ENCODE measurements at regions not wholly inside any gene's neighbourhood (a gene's known extent, or its start where the extent isn't known, plus 50 kb on each side); places are given as distances from the start of the nearest gene placed in this dataset.

DNA sequence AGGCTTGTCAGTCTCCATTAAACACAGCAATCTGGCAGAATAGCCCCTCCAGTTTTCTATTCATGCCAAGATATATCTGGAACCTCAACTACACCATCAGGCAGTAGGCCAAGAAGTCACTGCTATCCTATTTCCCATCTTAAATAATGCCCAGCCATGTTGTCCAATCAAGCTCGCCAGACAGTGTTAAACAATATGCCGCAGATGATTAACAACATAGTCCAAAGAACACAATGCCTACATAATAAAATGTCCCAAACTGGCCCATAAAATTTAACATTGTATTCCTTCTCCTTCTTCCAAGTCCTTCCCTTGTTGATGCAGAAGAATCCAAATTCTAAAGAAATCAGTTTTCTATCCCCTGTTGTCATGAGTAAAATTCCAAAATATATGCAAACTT is 427.4 kb upstream of the PPP2R3A start:
- TF ChIP-seq POLR2A (IDR thresholded peaks at IDR 0.05) = no peak
- TF ChIP-seq, protein P1, sequence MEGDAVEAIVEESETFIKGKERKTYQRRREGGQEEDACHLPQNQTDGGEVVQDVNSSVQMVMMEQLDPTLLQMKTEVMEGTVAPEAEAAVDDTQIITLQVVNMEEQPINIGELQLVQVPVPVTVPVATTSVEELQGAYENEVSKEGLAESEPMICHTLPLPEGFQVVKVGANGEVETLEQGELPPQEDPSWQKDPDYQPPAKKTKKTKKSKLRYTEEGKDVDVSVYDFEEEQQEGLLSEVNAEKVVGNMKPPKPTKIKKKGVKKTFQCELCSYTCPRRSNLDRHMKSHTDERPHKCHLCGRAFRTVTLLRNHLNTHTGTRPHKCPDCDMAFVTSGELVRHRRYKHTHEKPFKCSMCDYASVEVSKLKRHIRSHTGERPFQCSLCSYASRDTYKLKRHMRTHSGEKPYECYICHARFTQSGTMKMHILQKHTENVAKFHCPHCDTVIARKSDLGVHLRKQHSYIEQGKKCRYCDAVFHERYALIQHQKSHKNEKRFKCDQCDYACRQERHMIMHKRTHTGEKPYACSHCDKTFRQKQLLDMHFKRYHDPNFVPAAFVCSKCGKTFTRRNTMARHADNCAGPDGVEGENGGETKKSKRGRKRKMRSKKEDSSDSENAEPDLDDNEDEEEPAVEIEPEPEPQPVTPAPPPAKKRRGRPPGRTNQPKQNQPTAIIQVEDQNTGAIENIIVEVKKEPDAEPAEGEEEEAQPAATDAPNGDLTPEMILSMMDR (IDR thresholded peaks at IDR 0.05) = no peak
